ENCODE measurements at regions not wholly inside any gene's neighbourhood (a gene's known extent, or its start where the extent isn't known, plus 50 kb on each side); places are given as distances from the start of the nearest gene placed in this dataset.

DNA sequence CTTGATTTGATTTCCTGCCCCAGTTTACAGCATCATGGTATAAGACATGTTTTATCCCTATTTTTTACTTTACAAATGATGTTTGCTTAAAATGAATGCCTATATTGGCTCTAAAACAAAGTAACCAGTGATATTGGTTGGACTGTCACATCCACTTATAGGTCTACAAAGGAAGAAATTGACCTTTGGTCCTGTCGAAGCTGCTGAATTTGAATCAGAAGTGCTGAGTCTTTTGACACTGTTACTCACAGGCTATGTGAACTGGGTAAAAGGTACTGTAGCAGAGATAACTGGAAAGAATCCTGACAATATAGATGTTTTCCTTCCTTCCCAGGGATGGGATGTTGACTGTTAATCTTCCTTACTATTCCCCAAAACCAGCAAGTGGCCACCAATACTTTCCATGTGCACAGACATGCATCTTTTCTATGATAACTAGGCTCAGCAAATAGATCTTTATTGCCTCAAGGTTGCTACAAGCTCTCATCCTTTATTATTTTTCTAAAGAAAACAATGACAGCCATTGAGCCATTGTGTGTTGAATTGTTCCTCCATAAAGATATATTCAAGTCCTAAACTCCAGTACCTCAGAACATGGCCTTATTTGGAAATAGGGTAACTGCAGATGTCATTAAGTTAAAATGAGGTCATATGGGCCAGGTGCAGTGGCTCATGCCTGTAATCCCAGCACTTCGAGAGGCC lies 175.9 kb upstream of the NR5A2 start:
- DNase-seq (ENCODE audit: low read depth in 2 of 2), result no peak

DNA sequence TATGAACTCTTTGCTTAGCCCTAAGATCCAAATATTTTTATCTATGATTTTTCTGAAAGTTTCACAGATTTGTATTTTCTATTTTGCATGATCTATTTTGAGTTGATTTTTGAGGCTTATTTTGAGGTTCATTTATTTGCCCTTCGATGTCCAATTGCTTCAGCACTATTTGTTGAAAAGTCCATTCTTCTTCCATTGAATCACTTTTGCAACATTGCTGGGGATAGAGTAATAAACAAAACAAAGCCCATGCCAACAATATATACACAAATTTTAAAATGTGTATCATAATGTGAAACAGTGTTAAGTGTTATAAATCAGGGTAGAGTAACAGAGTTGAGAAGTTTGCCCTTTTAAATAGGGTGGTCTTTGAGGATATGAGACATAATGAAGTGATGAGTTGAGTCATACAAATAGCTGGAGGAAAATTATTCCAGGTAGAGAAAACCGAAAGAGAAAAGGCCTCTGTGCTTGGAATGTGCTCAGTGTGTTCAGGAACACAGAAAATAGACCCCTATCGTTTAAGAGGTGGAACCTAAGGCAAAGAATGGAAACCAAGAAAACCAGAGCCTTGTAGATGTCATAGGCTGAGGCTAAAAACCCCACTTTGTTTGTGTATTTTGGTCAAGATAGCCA lies 172.7 kb upstream of the NR5A2 start:
- no peak for DNase-seq (ENCODE audit: low read depth in 2 of 2)

DNA sequence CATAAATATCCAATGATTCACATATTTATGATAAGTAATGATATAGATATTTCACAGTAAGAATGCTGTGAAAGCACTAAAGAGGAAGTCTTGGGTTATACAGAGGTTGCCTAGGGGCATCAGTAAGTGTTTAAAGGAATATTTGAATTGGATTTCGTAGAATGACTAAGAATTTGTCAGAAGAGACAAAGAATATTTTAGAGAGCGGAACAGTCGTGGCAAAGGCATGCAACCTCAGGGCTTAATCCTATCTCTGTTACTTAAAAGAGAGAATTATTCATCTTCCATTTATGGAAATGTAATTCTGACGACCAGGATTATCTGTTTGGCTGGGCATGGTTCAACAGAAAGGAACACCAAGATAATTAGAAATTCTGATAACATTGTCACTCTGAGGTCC lies 171.9 kb upstream of the NR5A2 start:
- DNase-seq (ENCODE audit: low read depth in 2 of 2), result peak; percentile 29 to 35

DNA sequence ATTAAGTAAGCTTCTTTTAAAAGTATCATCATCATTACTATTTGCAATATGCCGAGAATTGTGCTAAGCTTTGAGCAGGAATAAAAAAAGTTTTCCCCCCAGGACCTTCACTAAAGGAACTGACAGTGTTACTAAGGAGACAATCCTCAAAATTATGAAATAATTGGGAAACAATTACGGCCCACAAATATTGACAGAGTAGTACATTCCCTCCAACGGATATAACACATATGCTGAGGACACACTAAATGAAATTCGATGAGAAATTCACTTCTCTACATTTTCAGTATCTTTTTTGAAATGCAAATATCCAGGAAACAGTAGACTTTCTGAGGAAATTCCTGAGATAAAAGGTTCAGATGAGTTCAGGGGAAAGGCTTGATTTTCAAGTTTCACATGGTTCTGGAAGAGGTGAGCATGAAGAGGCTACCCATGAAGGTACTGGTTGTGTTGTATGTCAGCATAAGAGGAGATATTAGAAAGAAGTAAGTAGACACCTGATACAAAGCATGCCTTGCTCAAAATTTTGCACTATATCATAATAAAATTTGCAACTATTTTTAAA lies 171.2 kb upstream of the NR5A2 start:
- DNase-seq (ENCODE audit: low read depth in 2 of 2), result no peak

DNA sequence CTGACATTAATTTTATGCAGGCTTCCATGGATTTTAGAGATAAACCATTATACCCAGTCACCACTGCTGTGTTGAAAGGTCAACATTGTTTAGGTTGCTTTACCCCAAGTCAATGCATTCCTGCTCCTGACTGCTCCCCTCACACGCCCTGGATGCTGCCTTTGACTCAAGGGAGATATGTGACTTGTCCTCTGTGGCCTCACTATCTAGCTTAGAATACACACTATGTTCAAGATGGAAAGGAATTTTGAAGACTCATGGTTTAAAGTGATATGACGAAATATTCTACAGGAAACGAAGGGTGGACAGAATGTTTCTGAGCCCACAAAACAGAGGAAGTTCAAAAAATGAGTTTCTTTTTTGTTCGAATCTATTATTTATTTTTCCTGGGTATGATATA lies 170.4 kb upstream of the NR5A2 start:
- DNase-seq (ENCODE audit: low read depth in 2 of 2), result no peak

DNA sequence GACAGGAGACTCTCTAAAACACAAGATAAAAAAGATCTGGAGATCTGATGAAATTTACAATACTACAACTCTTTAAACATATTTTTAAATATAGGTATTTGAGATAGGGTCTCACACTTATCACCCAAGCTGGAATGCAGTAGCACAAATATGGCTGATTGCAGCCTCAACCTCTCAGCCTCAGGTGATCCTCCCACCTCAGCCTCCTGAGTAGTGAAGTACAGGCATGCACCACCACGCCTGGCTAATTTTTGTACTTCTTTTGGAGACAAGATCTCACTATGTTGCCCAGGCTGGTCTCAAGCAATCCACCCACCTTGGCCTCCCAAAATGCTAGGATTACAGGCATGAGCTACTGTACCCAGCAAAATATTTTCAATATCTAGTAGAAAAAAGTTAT lies 170.0 kb upstream of the NR5A2 start:
- DNase-seq (ENCODE audit: low read depth in 2 of 2), result no peak

DNA sequence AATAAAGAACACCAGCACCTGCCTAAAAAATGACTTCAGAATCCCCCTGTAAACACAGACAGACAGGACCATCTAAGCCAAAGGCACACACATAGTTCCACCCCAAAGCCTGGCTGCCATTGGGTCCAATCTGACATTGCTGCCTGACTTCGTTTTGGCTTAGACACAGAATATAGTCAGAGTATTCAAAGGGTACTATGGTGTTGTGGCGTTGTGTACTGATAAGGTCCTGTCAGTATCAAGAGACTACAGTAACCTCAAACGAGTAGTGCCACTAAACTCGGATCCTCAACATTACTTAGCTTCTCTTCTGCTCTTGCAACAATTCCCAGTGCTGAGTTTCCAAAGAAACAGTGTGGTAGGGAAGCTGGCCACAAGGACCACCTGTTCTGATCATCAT lies 169.3 kb upstream of the NR5A2 start:
- DNase-seq (ENCODE audit: low read depth in 2 of 2), result no peak

DNA sequence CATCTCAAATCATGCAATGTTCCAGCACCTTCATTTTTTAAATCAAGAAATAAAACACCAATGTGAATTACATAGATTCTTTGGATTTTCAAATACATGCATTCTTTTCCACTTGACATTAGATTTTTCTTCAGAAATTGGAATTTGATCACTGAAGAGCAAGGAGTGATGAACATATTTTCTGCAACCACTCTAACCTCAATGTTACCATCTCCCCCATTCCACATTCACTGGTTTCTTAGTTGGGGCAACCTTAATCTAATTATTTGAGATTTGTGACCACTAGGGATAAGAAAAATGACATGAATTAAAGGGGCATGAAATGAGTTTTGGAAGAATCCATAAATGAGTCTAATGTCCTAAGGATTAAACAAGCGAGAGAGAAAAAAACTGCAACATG lies 168.7 kb upstream of the NR5A2 start:
- DNase-seq (ENCODE audit: low read depth in 2 of 2), result peak in 1 of 2 experiments; percentile 6

DNA sequence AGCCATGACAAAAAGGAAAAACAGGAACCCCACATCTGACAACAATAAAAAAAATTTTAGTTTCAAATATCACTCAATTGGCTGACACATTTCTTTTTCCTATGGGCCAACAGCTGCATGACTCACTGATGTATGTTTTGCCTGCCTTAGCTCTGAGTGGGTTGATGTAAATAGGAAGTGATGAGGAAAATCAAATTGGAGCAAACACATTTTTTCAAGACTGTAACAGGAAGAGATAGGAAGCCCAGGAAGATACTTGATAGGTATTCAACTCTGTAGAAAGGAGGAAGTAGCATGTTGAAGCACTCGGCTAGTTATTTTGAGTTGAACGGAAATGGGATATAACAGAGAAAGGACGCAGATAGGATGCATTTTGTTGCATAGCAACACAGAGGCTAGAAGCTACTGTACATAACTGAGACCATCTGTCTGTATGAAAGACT lies 168.0 kb upstream of the NR5A2 start:
- DNase-seq (ENCODE audit: low read depth in 2 of 2), result peak; percentile 59 to 62

DNA sequence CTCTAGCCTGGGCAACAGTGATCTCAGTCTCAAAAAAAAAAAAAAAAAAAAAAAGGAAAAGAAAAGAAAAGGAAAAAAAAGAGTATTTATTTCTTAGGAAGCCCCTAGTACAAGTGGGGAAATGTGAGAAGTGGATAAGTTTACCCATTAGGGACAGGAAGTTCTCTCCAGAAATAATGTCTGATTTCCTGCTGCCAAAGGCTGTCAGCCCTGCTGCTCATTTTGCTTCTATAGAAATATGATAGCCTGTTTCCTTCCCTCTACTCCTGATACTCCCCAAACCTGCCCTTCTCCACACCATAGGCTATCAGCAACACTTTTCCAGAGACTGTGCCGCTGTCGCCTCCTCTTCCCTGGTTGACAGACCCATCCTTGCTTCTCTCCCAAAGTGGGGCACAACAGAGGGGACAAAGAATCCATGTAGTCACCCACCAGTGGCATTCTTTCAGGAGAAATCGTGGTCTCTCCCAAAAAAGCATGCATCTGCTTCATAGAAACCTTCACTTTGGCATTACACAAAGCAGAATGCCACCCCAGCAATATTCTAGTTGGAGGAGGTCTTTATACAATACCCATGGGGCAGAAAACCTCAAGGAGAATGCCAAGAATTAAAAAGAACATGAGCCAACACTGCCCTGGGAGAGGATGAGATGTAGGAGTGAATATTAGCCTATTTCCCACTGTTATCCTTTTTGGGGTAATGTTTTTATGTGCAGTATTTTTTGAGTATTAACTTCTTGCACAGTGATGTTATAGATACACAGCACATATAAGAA lies 166.3 kb upstream of the NR5A2 start:
- no peak for DNase-seq (ENCODE audit: low read depth in 2 of 2)

DNA sequence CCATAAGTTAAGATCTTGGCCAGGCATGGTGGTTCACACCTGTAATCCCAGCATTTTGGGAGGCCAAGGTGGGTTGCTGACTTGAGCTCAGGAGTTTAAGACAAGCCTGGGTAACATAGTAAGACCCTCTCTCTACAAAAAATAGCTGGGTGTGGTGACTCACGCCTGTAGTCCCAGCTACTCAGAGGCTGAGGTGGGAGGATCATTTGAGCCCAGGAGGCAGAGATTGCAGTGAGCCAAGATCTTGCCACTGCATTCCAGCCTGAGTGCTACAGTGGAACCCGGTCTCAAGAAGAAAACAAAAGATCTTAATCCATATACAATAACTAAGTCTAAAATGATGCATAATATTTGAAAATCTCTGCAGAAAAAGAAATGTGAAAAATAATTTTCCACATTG lies 165.5 kb upstream of the NR5A2 start:
- no peak for DNase-seq (ENCODE audit: low read depth in 2 of 2)

DNA sequence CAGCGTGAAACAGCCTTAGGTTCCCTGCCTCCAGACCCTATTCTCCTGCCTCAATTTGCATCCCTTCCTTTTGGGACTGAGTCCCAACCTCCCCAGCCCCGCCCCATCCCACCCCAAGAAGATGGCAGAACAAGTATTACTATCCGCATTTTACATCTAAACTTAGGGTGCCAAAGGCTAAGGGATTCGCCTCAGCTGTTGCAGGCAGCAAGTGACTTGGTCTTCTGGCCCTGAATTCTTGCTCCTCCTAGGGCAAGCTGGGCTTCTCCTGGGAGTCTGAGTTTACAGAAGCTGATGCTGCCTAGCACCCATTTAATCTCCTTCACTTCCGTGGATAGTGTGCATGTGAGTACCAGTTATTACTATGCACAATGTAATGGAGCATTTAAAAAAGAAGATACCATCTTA lies 161.3 kb upstream of the NR5A2 start:
- no peak for DNase-seq (ENCODE audit: low read depth in 2 of 2)

DNA sequence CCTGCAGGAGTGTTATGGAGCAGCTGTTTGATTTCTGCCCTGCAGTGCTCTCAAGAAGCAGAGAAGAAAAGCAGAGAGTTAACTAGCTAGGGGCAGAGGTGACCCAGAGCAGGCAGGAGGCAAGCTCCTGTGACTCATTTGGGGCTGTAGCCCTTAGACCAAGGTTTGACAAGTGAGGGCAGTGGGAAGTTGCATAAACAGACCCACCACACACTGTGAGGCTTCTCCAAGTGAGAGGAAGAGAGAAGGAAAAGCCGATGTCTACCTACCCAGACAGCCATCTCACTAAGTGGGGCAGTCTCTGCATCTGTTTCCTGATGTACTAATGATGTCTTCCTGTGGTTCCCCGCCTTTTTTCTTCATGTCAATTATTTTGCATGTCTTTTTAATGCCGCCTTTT lies 159.9 kb upstream of the NR5A2 start:
- no peak for DNase-seq (ENCODE audit: low read depth in 2 of 2)

DNA sequence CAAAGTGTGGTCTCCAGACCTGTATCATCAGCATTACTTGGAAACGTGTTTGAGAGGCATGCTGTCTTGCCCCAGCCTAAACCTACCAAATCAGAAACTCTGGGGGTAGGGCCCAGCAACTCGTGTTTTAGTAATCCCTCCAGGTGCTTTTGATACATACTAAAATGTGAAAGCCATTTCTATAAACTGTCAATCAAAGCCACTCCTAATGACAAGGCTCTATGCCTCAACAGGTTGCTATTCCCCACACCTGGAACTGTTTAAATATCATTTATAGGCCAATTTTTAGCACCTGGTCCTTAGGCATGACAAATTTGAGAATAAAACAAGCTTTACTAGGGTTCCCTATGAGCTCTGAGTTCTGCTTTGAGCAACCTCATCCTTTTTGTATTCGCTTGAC lies 158.7 kb upstream of the NR5A2 start:
- DNase-seq (ENCODE audit: low read depth in 2 of 2), result no peak

DNA sequence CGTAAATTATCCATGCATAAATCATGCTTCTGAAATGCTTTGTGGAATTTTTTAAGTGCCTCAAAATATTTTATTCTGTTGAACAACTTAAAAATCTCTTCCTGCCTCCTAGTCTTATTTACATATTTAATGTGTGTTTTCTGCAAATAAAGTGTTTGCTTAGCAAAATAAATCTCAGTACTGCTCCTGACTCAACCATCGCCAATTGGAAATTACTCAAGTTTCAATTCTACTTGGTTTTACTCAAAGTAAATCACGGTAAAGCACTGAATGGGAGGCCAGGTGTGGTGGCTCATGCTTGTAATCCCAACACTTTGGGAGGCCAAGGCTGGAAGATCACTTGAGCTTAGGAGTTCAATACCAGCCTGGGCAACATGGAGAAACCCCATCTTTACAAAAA lies 152.2 kb upstream of the NR5A2 start:
- DNase-seq (ENCODE audit: low read depth in 2 of 2), result no peak

DNA sequence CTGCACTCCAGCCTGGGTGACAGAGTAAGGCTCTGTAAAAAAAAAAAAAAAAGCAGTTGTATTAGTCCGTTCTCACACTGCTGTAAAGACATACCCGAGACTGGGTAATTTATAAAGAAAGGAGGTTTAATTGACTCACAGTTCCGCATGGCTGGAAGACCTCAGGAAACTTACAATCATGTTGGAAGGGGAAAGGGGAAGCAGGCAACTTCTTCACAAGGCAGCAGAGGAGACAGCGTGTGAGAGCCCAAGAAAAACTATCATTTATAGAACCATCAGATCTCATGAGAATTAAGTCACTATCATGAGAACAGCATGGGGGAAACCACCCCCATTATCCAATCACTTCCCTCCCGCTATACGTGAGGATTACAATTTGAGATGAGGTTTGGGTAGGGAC lies 151.7 kb upstream of the NR5A2 start:
- no peak for DNase-seq (ENCODE audit: low read depth in 2 of 2)

DNA sequence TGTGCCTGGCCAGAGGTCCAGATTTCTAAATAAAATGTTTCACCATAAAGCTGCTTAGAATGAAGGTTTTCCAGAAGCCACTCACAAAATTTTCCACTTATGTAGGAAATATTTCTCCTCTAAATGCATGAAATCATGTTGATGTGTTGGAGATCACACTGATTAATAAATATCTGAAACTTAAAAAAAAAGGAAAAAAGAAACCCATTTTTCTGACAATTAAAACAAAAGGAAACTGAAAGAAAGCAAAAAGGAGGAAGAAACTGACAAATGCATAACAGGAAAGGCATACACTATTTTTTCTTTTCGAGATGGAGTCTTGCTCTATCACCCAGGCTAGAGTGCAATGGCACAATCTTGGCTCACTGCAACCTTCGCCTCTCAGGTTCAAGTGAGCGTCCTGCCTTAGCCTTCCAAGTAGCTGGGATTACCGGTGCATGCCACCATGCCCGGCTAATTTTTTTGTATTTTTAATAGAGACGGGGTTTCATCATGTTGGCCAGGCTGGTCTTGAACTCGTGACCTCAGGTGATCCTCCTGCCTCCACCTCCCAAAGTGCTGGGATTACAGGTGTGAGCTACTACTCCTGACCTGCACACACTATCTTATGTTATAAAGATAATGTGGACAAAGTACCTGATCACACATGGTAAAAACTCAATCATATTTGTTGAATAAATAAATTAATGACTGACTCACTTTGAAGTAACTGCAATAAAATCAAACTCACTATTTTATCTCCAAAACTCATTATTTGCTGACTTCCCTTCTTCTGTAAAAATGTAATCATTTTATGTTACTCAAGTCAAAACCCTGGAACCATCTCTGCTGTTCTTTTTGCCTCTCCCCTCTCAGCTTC lies 149.8 kb upstream of the NR5A2 start:
- no peak for DNase-seq (ENCODE audit: low read depth in 2 of 2)

DNA sequence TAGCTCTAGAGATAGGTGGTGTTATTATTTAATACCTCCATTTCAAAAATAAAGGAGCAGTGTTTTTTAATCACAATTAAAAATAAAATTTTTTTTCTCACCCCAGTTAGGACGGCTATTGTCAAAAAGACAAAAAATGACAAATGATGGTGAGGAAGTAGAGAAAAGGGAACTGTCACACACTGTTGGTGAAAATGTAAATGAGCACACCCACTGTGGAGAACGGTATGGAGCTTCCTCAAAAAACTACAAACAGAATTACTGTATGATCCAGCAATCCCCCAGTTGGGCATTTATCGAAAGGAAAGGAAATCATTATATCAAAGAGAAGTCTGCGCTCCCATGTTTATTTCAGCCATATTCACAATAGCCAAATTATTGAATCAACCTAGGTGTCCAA lies 148.7 kb upstream of the NR5A2 start:
- no peak for DNase-seq (ENCODE audit: low read depth in 2 of 2)

DNA sequence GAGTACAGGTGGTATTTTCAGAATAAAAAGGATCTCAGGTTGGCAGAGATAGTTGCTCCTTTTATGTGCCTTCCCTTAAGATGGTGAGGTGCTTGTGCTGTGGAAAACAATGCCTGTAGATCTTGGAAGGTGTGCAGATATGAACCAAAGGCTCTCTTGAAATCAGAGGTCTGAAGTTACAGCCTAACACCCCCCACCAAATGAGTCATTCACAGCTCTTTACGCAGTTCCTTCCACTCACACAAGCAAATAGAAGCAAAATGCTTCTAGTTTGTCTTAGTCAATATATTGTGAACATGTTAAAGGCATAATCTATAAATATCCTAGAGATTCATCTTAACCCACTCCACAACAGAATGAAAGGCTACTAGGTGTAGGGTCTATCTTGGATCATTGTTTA lies 128.9 kb upstream of the NR5A2 start:
- no peak for DNase-seq (ENCODE audit: low read depth in 2 of 2)

DNA sequence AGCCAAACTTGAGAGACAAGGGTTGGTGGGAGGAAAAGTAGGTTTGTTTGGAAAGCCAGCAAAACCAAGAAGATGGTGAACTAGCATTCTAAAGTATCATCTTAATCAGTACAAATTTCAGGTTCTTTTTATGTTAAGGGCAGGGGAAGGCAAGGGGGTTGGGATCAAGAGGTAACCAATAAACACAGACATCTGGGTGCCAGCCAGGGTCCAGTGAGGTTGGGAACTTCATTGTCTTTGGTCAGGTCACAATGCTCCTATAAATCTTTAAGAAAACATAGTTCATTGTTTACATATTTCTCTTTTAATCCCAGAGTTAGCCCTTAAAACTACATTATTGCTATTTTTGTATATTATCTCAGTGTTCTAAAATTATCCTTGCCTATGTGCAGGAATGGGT lies 126.2 kb upstream of the NR5A2 start:
- no peak for DNase-seq (ENCODE audit: low read depth in 2 of 2)

DNA sequence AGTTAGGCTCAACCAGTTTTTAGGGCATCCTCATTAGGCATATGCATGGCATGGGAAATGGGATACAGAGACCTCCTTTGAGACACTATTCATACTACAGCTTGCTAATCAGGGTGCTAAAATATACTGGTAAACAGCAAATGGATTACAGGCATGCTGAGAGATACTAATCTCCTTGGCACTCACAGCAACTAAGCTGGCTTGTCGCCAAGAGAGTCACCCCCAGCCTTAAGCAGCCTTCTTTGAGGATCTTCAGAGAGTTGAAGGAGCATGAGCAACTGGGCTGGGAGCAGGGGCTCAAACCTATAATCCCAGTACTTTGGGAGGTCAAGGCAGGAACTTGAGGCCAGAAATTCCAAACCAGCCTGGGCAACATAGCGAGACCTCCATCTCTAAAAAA lies 120.1 kb upstream of the NR5A2 start:
- no peak for DNase-seq (ENCODE audit: low read depth in 2 of 2)

DNA sequence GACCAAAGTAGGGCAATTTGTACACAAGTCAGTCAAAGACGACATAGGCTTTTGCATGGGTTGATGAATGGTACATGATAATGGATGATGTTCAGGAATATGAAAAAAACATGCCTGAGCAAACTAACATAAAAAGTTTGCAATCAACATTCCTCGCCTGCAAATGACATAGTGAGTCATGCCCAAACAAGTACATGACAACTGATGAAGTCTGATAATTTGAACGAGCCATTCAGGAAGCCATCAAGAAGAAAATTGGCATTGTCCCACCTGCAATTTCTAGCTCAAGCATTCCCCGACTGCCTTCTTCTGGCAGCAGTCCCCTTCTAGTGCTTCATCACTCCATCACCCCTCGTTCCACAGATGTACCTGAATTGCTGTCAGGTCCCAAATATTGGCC lies 118.4 kb upstream of the NR5A2 start:
- no peak for DNase-seq (ENCODE audit: low read depth in 2 of 2)
